Mucosa of rectum (tissue), 2 donors: ENCODE measurements at regions not wholly inside any gene's neighbourhood (a gene's known extent, or its start where the extent isn't known, plus 50 kb on each side); places are given as distances from the start of the nearest gene placed in this dataset.

Experiments
- H3K27ac ChIP-seq, 2 donors: one replicate each; pipeline ENCODE4 v1.7.0; 2013; ENCODE audit warnings: inconsistent platforms in 2 of 2, low read depth in 2 of 2, low read length in 2 of 2
- H3K27me3 ChIP-seq, 2 donors: one replicate each; pipeline ENCODE4 v1.7.0; 2013; ENCODE audit warnings: low read length in 2 of 2; ENCODE audit not compliant: control insufficient read depth in 2 of 2, insufficient read depth in 2 of 2
- H3K36me3 ChIP-seq, 2 donors: one replicate each; pipeline ENCODE4 v1.7.0; 2013; ENCODE audit warnings: low read length in 2 of 2; ENCODE audit not compliant: control insufficient read depth in 2 of 2, insufficient read depth in 2 of 2
- H3K4me1 ChIP-seq, 2 donors: one replicate each; pipeline ENCODE4 v1.7.0; 2013; ENCODE audit warnings: low read length in 2 of 2, mild to moderate bottlenecking in 1 of 2; ENCODE audit not compliant: control insufficient read depth in 2 of 2, insufficient read depth in 2 of 2
- H3K4me3 ChIP-seq, 2 donors: one replicate each; pipeline ENCODE4 v1.7.0; 2013; ENCODE audit warnings: low read length in 2 of 2
- H3K9ac ChIP-seq, 2 donors: one replicate each; pipeline ENCODE4 v1.7.0; 2013; ENCODE audit warnings: low read length in 2 of 2, low read depth in 1 of 2, mild to moderate bottlenecking in 1 of 2
- H3K9me3 ChIP-seq, 2 donors: one replicate each; pipeline ENCODE4 v1.7.0; 2013; ENCODE audit warnings: low read length in 2 of 2; ENCODE audit not compliant: control insufficient read depth in 2 of 2
- donor health status: healthy.
- donor health status: Normal muscosa, but diverticular disease.

- no peaks in the 10 kb centered on the region for H3K27me3 ChIP-seq
- H3K9ac ChIP-seq = no peak overlapping the region
- H3K4me3 ChIP-seq = no peak overlapping the region
- H3K4me1 ChIP-seq = no peaks in the 10 kb centered on the region
- H3K27ac ChIP-seq = no peak overlapping the region
- H3K9me3 ChIP-seq = no peaks in the 10 kb centered on the region
- no peaks in the 10 kb centered on the region for H3K36me3 ChIP-seq
Measured at GRCh38 chr16:9362050-9362449, 270.6 kb downstream of the HAPSTR1 start.

GRCh38 chr16:9362604-9363003, 271.2 kb downstream of the HAPSTR1 start:
- Histone ChIP-seq H3K4me3 (no peak overlapping the region), H3K27ac (no peak overlapping the region), H3K27me3 (no peaks in the 10 kb centered on the region), H3K4me1 (no peaks in the 10 kb centered on the region), H3K9ac (no peak overlapping the region), H3K9me3 (no peaks in the 10 kb centered on the region), H3K36me3 (no peaks in the 10 kb centered on the region)

- no peaks in the 10 kb centered on the region for H3K27me3 ChIP-seq
- no peaks in the 10 kb centered on the region for H3K4me1 ChIP-seq
- H3K9ac ChIP-seq = no peak overlapping the region
- H3K36me3 ChIP-seq = no peaks in the 10 kb centered on the region
- no peaks in the 10 kb centered on the region for H3K9me3 ChIP-seq
- no peak overlapping the region for H3K27ac ChIP-seq
- no peak overlapping the region for H3K4me3 ChIP-seq
Measured at GRCh38 chr16:9363520-9363919, 272.1 kb downstream of the HAPSTR1 start.

- Histone ChIP-seq H3K4me3 (no peak overlapping the region), H3K27ac (no peak overlapping the region), H3K4me1 (peaks cover 0 to 5% of the 10 kb centered on the region in 2 donors), H3K9me3 (no peaks in the 10 kb centered on the region), H3K9ac (no peak overlapping the region), H3K27me3 (no peaks in the 10 kb centered on the region), H3K36me3 (no peaks in the 10 kb centered on the region)
Measured at GRCh38 chr16:9364721-9365369, 273.4 kb downstream of the HAPSTR1 start.

GRCh38 chr16:9365370-9365728, 273.9 kb downstream of the HAPSTR1 start:
- no peak overlapping the region for H3K9ac ChIP-seq
- no peaks in the 10 kb centered on the region for H3K36me3 ChIP-seq
- no peaks in the 10 kb centered on the region for H3K9me3 ChIP-seq
- H3K4me1 ChIP-seq = peaks cover 0 to 10% of the 10 kb centered on the region in 2 donors
- no peak overlapping the region for H3K27ac ChIP-seq
- H3K4me3 ChIP-seq = no peak overlapping the region
- no peaks in the 10 kb centered on the region for H3K27me3 ChIP-seq

- Histone ChIP-seq H3K27ac (no peak overlapping the region), H3K9ac (no peak overlapping the region), H3K4me1 (peaks cover 0 to 11% of the 10 kb centered on the region in 2 donors), H3K36me3 (no peaks in the 10 kb centered on the region), H3K9me3 (no peaks in the 10 kb centered on the region), H3K27me3 (no peaks in the 10 kb centered on the region), H3K4me3 (no peak overlapping the region)
Measured at GRCh38 chr16:9366048-9366969, 274.9 kb downstream of the HAPSTR1 start.

GRCh38 chr16:9370061-9370491, 278.6 kb downstream of the HAPSTR1 start:
- Histone ChIP-seq H3K4me3 (no peak overlapping the region), H3K9ac (no peak overlapping the region), H3K36me3 (no peaks in the 10 kb centered on the region), H3K4me1 (peaks cover 0 to 11% of the 10 kb centered on the region in 2 donors), H3K27ac (no peak overlapping the region), H3K27me3 (no peaks in the 10 kb centered on the region), H3K9me3 (no peaks in the 10 kb centered on the region)

- no peaks in the 10 kb centered on the region for H3K27me3 ChIP-seq
- H3K4me3 ChIP-seq = no peak overlapping the region
- H3K27ac ChIP-seq = no peak overlapping the region
- H3K9ac ChIP-seq = no peak overlapping the region
- H3K9me3 ChIP-seq = no peaks in the 10 kb centered on the region
- peaks cover 0 to 11% of the 10 kb centered on the region in 2 donors for H3K4me1 ChIP-seq
- H3K36me3 ChIP-seq = no peaks in the 10 kb centered on the region
Measured at GRCh38 chr16:9371713-9372448, 280.4 kb downstream of the HAPSTR1 start.

- Histone ChIP-seq H3K9ac (no peak overlapping the region), H3K4me3 (no peak overlapping the region), H3K27ac (no peak overlapping the region), H3K4me1 (peaks cover 0 to 11% of the 10 kb centered on the region in 2 donors), H3K27me3 (no peaks in the 10 kb centered on the region), H3K9me3 (no peaks in the 10 kb centered on the region), H3K36me3 (no peaks in the 10 kb centered on the region)
Measured at GRCh38 chr16:9372934-9373890, 281.8 kb downstream of the HAPSTR1 start.
